Middle frontal gyrus (tissue), 1 donor: ENCODE measurements at regions not wholly inside any gene's neighbourhood (a gene's known extent, or its start where the extent isn't known, plus 50 kb on each side); places are given as distances from the start of the nearest gene placed in this dataset.
"Not testable (repeated sequence)": the region's sequence is repeated elsewhere in the genome, so short reads cannot be mapped to it uniquely, and the experiment has no call there.

ENCODE experiments used
- DNase-seq: peaks from one replicate; pipeline ENCODE4 v3.0.0-alpha.2; 2015; ENCODE audit warnings: low spot score; ENCODE audit errors: extremely low spot score

- DNase-seq, result no peak
Measured at GRCh38 chr4:23966725-23967124, 76.9 kb upstream of the PPARGC1A start.

DNA sequence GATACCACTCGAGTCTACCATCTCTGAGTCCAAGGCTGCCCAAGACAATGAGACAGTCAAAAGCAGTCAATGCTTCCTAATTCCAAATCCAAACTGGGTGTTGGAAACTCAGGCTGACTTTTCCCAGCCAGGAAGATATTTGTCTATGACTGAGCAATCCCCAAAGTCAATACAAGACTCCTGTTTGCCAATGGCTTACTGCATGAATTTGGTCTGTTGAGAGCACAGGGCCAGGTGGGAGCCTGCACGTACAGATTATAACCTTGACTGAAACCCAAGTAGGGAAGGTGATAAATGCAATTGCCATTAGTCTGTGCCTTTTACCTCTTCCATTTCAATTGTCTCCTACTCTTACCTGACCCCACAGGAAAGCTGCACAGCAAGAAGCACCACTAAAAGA is 72.6 kb upstream of the PPARGC1A start:
- DNase-seq, result no peak

GRCh38 chr4:23961395-23961794 is 71.5 kb upstream of the PPARGC1A start:
- not testable (repeated sequence) for DNase-seq

GRCh38 chr4:23959396-23960148 is 69.7 kb upstream of the PPARGC1A start:
- no peak for DNase-seq

GRCh38 chr4:23958749-23959148 is 68.9 kb upstream of the PPARGC1A start:
- no peak for DNase-seq

GRCh38 chr4:23957465-23957864 is 67.6 kb upstream of the PPARGC1A start:
- no peak for DNase-seq

GRCh38 chr4:23956601-23957364 is 66.9 kb upstream of the PPARGC1A start:
- DNase-seq, result no peak

- DNase-seq, result no peak
Measured at GRCh38 chr4:23952258-23952657, 62.4 kb upstream of the PPARGC1A start.

DNA sequence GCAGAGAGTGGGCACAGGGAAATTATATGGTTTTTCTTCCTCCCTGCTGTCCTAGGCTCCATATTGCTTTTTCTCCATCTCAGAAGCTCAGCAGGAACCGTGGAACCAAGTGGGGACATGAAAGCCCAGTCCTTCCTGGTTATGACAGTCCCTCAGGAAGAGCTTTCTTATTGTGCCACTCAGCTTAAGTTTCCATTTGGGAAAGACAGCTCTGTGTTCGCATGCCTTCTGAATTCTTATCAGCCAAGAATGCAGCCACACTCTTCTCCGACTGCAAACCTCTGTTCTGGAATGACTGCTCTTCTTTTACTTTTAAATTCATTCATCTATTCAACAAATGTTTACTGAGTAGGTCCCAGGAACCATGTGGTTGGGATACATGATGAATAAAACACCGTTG is 58.0 kb upstream of the PPARGC1A start:
- DNase-seq, result no peak

- DNase-seq, result no peak
Measured at GRCh38 chr4:23946299-23946698, 56.5 kb upstream of the PPARGC1A start.

DNA sequence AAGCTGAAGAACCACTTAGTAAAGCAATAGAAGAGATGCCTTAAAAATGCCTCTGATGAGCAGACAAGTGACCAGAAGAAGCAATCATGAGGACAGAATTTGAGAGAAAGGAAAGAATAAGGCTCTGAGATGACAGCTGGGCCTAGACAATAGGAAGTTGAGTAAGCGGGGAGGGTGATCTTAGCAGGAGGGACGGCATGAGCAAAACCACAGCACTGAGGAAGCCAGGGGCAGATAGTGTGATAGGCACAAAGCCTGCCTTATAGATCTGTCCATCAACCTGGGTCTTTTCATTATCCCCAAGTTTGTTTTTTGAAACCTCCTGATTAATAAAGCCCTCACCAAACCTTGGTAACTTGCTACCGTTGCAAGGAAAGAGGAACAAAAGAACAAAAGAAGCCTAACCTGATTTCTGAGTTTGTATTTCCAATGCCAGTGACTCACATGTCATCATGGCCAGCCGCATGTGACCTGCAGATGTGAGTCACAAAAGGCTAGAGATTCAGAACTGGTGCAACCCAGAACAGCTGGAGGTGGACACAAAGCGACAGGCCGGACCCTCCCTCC is 55.7 kb upstream of the PPARGC1A start:
- DNase-seq, result no peak

GRCh38 chr4:23944556-23944955 is 54.7 kb upstream of the PPARGC1A start:
- not testable (repeated sequence) for DNase-seq

DNA sequence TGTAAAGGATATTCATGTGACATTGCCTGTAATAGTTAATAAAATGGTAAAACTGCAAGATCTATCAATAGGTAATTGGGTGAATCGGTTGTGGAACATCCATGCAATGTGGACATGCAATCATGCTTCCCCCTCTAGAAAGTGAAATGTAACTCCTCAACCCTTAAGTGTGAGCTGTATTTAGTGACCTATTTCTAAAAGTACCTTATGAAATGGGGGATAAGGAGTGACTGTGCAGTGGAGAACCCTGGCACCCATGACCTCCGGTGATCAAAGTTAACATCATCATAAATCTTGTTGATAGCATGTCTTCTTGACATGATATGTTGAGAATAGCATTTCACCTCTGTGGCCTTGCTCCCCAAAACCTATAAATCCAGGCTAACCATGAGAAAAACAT is 53.6 kb upstream of the PPARGC1A start:
- no peak for DNase-seq

- DNase-seq, result no peak
Measured at GRCh38 chr4:23942471-23942870, 52.6 kb upstream of the PPARGC1A start.
